ENCODE measurements at regions not wholly inside any gene's neighbourhood (a gene's known extent, or its start where the extent isn't known, plus 50 kb on each side); places are given as distances from the start of the nearest gene placed in this dataset.

DNA sequence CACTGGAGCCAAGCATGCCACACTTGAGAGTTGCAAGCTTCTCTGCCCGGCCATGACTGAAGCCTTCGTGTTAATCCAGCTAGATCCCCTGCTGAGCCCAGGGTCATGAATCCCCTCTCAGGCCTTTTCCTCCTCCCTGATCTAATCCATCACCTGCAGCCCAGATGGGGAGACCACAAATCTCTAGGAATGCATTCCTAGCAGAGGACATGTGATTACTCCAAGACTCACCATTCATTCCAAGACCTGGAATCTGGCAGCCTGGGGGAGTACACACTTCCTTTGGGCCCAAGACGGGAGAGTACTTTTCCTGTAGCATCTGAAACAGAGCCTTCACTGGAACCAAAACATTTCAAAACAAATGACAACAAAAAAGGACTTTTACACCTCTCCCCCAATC is 269.3 kb upstream of the NFIA start:
- no peak for DNase-seq
- intact Hi-C loops (cut with DNase I): no loop called here
- Histone ChIP-seq H3K4me1 (no peaks in the 10 kb centered on the region), H3K9me3 (no peaks in the 10 kb centered on the region), H3K36me3 (no peaks in the 10 kb centered on the region), H3K4me3 (no peak overlapping the region), H3K27ac (no peak overlapping the region), H3K27me3 (no peaks in the 10 kb centered on the region)
- TF ChIP-seq, protein P1, sequence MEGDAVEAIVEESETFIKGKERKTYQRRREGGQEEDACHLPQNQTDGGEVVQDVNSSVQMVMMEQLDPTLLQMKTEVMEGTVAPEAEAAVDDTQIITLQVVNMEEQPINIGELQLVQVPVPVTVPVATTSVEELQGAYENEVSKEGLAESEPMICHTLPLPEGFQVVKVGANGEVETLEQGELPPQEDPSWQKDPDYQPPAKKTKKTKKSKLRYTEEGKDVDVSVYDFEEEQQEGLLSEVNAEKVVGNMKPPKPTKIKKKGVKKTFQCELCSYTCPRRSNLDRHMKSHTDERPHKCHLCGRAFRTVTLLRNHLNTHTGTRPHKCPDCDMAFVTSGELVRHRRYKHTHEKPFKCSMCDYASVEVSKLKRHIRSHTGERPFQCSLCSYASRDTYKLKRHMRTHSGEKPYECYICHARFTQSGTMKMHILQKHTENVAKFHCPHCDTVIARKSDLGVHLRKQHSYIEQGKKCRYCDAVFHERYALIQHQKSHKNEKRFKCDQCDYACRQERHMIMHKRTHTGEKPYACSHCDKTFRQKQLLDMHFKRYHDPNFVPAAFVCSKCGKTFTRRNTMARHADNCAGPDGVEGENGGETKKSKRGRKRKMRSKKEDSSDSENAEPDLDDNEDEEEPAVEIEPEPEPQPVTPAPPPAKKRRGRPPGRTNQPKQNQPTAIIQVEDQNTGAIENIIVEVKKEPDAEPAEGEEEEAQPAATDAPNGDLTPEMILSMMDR (IDR thresholded peaks at IDR 0.05): no peak
- WGBS, 2 donors: 68 to 80% methylated on average over 3 of the region's 3 CpGs
- no peak for ATAC-seq
- FAIRE-seq: no peak

DNA sequence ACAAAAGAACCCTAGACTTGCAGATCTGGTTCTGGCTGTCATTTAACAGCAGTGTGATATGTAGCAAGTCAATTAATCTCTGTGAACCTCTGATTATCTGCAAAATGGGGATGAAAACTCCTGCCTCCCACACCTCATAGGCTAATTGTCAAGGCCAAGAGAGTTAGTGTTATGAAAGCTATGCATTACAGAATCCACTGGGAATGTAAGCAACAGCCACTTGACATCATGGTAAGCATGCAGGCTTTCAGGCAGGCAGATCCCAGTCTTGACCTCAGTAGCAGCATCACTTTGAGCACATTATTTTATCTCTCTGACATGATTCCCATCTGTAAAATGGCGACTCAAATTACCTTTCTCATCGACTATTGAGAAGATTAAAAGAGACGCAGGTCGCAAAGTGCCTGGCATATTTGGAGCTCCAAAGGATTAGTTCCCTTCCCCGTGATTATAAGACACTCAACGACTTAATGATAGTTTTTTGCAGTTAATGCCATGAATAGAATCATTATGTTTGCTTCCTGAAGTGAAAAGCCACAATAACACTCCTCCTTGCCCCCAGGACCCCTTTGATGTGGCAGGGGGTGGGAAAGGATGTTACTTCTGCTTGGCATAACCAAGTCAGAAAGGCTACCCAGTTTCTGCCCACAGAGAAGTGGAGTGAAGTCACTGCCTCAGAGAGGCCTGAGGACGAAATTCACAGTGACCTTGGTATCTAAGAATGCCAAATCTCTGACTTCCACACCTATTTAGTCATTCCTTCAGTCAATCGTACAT is 273.0 kb upstream of the NFIA start:
- H3K27ac ChIP-seq: peak overlapping the region in 1 of 4 donors; percentile 21
- FAIRE-seq: no peak

DNA sequence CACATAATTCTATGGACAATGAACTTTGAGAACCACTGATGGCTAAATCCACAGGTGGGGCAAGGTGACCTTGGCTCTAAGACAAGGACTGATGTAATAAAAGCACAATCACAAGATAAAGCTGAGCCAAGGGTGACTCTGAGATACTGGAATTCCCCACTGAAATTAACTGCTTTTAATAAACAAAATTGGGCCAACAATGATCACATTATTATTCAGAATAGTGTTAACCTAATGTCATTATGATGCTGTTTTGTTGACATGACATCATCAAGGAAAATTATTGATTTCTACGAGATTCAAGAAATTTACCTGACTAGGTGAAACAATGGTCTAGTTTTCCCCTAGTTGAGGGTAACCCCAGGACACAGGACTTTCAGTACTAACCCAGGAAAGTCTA is 273.7 kb upstream of the NFIA start:
- DNase-seq: no peak
- peak in 3 of 4 donors; percentile 16 to 72 (median 45) for ATAC-seq
- H3K27ac ChIP-seq: peak overlapping the region in 1 of 4 donors; percentile 21
- no peak overlapping the region for H3K4me3 ChIP-seq
- WGBS, 2 donors: 29 to 35% methylated on average over 1 of the region's 1 CpG
- intact Hi-C loops (cut with DNase I): no loop called here
- no peaks in the 10 kb centered on the region for H3K36me3 ChIP-seq
- no peak for FAIRE-seq
- no peaks in the 10 kb centered on the region for H3K27me3 ChIP-seq
- TF ChIP-seq, protein P1 (IDR thresholded peaks at IDR 0.05): no peak
- H3K4me1 ChIP-seq: no peaks in the 10 kb centered on the region
- H3K9me3 ChIP-seq: no peaks in the 10 kb centered on the region

More for the DNA sequence above, 273.0 kb upstream of the NFIA start:
- intact Hi-C loops (cut with DNase I): no loop called here
- Histone ChIP-seq H3K27me3 (no peaks in the 10 kb centered on the region), H3K4me3 (no peak overlapping the region), H3K36me3 (no peaks in the 10 kb centered on the region), H3K4me1 (no peaks in the 10 kb centered on the region), H3K9me3 (no peaks in the 10 kb centered on the region)
- DNase-seq (no peak), ATAC-seq (peak in 1 of 4 donors; percentile 59)
- TF ChIP-seq, protein P1 (IDR thresholded peaks at IDR 0.05): no peak
- WGBS, 2 donors: 57 to 75% methylated on average over 8 of the region's 8 CpGs

- no peak overlapping the region for H3K27ac ChIP-seq
- DNase-seq: no peak
- 90 to 97% methylated on average over 2 of the region's 2 CpGs for WGBS, 2 donors
Observed at GRCh38 chr1:60802884-60803283, 279.5 kb upstream of the NFIA start.

More at GRCh38 chr1:60802884-60803283, 279.5 kb upstream of the NFIA start:
- TF ChIP-seq, protein P1 (IDR thresholded peaks at IDR 0.05): no peak
- no peaks in the 10 kb centered on the region for H3K4me1 ChIP-seq
- no peak for ATAC-seq
- H3K36me3 ChIP-seq: no peaks in the 10 kb centered on the region
- no peak for FAIRE-seq
- H3K9me3 ChIP-seq: no peaks in the 10 kb centered on the region
- H3K4me3 ChIP-seq: no peak overlapping the region
- intact Hi-C loops (cut with DNase I): no loop called here
- no peaks in the 10 kb centered on the region for H3K27me3 ChIP-seq
